ENCODE measurements at regions not wholly inside any gene's neighbourhood (a gene's known extent, or its start where the extent isn't known, plus 50 kb on each side); places are given as distances from the start of the nearest gene placed in this dataset.

DNA sequence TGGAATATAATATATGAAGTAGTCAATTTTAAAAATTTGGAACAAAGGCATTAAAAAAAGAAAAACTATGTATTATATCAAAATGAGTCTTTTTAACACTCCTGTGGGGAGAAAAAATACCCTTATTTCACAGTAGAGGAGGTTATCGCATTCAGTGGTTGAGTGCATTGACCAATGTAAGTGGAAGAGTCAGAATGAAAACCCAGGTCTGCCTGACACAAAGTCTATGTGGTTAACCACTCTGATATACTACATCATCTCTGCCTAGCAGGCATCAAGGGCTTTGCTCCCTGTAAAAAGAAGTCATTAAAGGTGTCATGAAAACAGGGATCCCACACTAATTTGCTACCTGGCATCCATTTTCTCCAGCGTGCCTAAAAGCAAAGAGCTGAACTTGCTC is 417.2 kb upstream of the C9orf72 start:
- DNase-seq (ENCODE audit: insufficient read length, low spot score) (no peak), FAIRE-seq (no peak)

DNA sequence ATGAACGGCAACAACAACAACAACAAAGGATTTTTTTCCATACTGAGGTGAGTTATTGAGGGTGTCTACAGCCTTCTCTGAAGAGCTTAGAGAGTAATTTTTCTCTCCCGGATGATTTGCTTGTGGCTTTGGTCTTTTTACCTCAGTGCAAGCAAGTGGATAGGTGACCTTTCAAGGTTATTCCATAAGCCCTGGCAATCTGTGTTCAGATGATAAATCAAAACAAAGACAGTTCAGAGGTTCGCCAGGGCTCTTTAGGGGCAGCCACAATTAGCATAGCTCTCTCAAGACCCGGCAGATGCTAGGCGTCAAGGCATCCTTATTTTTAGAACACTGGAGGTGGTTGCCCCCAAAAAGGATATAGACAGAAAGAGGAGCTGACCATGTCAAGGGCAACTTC is 417.9 kb upstream of the C9orf72 start:
- no peak for FAIRE-seq
- DNase-seq (ENCODE audit: insufficient read length, low spot score): no peak

DNA sequence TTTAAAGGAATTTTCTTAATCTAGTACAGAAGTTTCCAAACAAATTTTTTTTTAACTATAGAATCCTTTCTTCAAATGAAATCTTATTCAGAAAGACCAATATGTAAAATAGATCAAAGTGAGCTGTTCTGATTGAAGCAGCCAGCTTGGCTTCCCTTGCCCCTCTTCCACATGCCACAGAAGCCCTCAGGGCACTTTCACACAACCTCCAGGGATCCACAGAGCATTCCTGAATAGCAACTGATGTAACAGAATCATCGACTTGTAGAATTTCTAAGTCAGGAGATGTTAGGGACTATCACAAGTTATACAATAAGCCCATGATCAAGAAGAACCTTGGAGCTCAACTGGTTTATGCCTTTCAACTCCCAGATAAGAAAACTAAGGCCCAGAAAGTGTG is 427.8 kb upstream of the C9orf72 start:
- DNase-seq (ENCODE audit: insufficient read length, low spot score) (no peak), FAIRE-seq (no peak)

DNA sequence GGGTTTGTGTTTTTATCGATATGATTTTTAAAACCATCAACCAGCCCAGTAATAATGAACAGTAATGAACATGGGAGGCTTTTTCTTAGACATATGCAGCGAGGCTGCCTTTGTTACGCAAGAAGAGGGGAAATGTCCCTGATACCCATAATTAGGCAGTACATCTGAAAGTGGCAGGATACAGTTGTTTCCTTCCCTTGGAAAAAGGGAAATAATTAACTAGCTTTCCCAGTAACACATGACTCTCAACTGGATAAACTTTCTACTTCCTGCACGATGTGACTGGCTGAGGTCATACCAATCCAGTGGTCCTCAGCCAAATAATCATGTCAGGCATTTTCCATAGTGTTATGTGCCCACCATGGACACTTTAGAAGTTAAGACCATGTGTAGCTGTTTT is 431.6 kb upstream of the C9orf72 start:
- FAIRE-seq (no peak), DNase-seq (ENCODE audit: insufficient read length, low spot score) (no peak)

DNA sequence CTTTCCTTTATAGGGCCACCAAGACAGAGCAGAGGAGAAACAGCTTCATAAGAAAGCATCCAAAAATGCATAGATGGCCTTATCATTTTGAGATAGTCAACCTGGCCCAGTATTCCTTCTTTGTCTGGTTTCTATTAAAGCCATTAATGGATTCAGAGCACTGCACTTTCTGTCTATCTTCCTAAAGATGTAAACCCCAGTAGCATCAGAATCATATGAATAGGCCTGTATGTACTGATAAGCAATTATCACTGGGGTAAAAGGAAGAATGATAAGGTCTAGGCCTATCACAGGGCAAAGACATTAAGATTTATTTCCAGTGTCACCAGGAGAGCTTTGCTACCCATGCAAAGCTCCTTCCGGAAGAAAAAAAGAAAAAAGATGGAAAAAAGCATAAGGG is 432.5 kb upstream of the C9orf72 start:
- DNase-seq (ENCODE audit: insufficient read length, low spot score) (no peak), FAIRE-seq (no peak)

- FAIRE-seq: no peak
- no peak for DNase-seq (ENCODE audit: insufficient read length, low spot score)
Measured at GRCh38 chr9:28007097-28007817, 434.0 kb upstream of the C9orf72 start.

GRCh38 chr9:28014212-28014611 is 440.9 kb upstream of the C9orf72 start:
- FAIRE-seq: no peak
- no peak for DNase-seq (ENCODE audit: insufficient read length, low spot score)

DNA sequence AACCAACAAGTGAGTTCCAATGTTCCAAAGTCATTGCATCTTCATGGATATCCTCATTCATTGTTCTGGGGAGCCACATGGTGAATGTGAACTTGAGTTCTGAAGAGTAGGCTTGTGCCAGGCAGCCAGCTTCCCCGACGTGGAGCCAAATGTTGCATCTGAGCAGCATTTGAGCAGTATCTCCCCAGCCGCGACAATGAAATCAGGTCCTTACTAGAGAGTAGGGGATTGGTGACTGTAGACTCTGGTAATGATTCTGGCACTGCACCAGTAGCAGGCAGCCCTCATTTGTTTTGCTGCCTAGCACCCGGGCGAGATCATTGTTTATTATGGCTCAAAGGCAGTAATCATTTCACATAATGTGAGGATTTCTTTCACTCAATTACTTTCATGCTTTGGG is 451.4 kb upstream of the C9orf72 start:
- no peak for DNase-seq (ENCODE audit: insufficient read length, low spot score)
- no peak for FAIRE-seq

- DNase-seq (ENCODE audit: insufficient read length, low spot score) (no peak), FAIRE-seq (no peak)
Measured at GRCh38 chr9:28025186-28025585, 451.9 kb upstream of the C9orf72 start.

GRCh38 chr9:28031521-28032267 is 458.4 kb upstream of the C9orf72 start:
- DNase-seq (ENCODE audit: insufficient read length, low spot score): no peak
- no peak for FAIRE-seq

DNA sequence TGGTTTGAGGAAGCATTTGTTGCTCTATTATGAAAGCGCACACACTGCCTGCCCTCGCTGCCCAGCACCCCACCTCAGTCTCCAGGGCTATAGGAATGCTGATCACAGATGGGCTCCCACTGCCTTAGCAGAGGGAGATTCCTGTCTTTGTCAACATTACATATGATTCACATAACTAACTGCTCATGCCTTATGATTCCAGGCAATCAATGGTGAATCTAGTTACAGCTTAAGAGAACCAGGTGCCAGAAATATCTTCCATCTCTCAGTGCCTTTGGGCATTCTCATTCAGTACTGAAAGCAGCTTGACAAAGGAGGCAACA is 458.9 kb upstream of the C9orf72 start:
- FAIRE-seq (no peak), DNase-seq (ENCODE audit: insufficient read length, low spot score) (no peak)

DNA sequence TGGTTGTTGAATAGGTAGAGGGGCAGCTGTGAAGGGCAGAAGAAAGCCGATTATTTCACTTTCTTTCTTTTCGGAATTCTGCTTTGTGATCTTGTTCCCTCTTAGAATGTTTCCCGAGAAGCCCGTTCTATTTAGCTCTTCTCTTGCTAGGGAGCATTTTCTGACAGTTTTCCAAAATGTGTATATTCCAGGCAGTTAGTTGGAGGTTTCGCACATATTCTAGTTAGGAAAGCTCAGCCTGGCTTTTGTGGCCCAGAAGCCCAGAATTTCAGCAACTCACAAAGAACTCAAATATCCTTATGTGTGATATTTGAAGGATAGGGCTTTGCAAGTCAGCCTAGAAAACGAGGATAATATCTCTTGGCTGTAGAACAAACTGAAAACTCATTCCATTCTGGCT is 461.0 kb upstream of the C9orf72 start:
- no peak for FAIRE-seq
- no peak for DNase-seq (ENCODE audit: insufficient read length, low spot score)

GRCh38 chr9:28037968-28038367 is 464.7 kb upstream of the C9orf72 start:
- FAIRE-seq (no peak), DNase-seq (ENCODE audit: insufficient read length, low spot score) (no peak)

GRCh38 chr9:28045051-28045450 is 471.8 kb upstream of the C9orf72 start:
- DNase-seq (ENCODE audit: insufficient read length, low spot score) (no peak), FAIRE-seq (no peak)

- FAIRE-seq: no peak
Measured at GRCh38 chr9:28050046-28050445, 476.8 kb upstream of the C9orf72 start.

DNA sequence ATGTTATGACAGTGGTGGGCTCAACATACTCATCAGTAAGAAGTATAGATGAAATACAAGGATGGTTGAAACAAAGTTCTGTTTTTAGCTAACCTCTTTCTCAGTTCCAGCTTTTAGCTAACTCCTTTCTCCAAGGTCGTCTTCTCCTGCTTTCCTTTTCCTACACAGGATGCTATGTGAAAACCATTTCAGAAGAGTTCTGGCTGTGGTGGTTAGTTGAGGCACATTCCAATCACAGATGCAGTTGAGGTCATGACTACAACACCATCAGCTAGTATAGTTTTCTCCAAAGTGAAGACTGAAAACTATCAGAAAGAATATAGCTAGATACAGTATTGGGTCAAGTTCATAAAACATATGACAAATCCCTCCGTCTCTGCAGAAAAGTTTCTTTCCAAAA is 477.7 kb upstream of the C9orf72 start:
- no peak for FAIRE-seq
- DNase-seq (ENCODE audit: insufficient read length, low spot score): no peak

More at GRCh38 chr9:28050046-28050445, 476.8 kb upstream of the C9orf72 start:
- no peak for DNase-seq (ENCODE audit: insufficient read length, low spot score)

GRCh38 chr9:28051559-28052503 is 478.6 kb upstream of the C9orf72 start:
- FAIRE-seq: no peak
- no peak for DNase-seq (ENCODE audit: insufficient read length, low spot score)

DNA sequence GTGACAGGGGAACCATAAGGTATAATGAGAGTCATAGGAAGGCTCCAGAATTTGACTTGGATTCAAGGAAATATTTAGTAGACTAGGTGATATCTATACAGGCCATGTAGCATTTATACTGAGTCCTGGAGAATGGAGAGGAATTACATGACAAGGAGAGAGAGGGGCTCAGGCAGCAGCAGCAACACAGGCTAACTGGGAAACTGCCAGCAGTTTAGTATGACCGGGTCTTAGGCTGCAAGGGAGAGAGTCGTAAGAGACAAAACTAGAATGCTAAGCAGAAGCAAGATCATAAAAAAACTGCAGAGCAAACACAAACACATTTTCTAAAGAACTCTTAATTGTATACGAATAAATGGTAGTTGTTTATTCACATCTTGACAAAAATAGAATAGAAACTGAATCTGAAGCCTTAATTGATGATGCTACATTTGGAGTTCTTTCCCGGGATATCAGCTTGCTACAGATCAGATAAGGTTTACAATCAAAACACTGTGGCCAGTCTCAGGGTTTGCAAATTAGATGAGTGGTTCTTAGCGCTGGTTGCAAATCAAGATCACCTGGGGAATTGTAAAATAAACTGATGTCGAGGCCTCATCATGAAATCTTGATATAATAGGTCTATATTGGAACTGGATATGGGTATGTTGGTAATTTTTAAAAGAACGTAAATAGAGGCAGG is 480.0 kb upstream of the C9orf72 start:
- FAIRE-seq (no peak), DNase-seq (ENCODE audit: insufficient read length, low spot score) (no peak)

- FAIRE-seq (no peak), DNase-seq (ENCODE audit: insufficient read length, low spot score) (no peak)
Measured at GRCh38 chr9:28056006-28056405, 482.7 kb upstream of the C9orf72 start.

DNA sequence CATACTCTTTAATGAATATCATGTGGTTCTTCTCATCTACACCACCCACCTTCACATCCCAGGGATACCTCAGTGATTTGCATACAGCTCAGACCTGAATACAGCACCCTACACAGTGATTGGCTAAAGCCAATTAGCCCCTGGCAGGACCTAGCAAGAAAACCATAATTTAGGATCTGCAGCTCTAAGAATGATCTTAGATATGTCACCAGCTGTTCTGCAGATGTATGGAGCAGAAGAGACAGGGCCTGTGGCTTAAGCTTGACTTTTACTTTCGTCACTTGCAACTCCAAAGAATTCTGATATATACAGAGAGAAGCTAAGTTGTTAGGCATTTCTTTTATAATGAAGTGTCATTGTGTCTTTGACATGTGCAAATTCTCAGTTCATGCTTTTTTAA is 483.2 kb upstream of the C9orf72 start:
- FAIRE-seq: no peak

GRCh38 chr9:28059192-28059591 is 485.9 kb upstream of the C9orf72 start:
- no peak for FAIRE-seq
- DNase-seq (ENCODE audit: insufficient read length, low spot score): no peak

More for the DNA sequence above, 483.2 kb upstream of the C9orf72 start:
- no peak for DNase-seq (ENCODE audit: insufficient read length, low spot score)

Measured in HTR-8/SVneo (cell line).